Right atrium auricular region (tissue), 2 donors: ENCODE measurements at regions not wholly inside any gene's neighbourhood (a gene's known extent, or its start where the extent isn't known, plus 50 kb on each side); places are given as distances from the start of the nearest gene placed in this dataset.

Experiments used
- DNase-seq: peaks from one replicate; pipeline ENCODE4 v3.0.0-alpha.2; 2019; ENCODE audit warnings: low spot score
- H3K27ac ChIP-seq, 2 donors: fragments of 200-600 bp; sonication (generic); 1 replicate in 1 of 2; 2 replicates in 1 of 2; pipeline ENCODE4 v1.5.1; 2016 to 2019
- H3K27me3 ChIP-seq, 2 donors: fragments of 200-600 bp; sonication (generic); one replicate each; pipeline versions ENCODE4 v1.5.1 to v1.6.0; 2017 to 2019
- H3K36me3 ChIP-seq: fragments of 200-600 bp; sonication (generic); one replicate; pipeline ENCODE4 v1.5.1; 2016
- H3K4me1 ChIP-seq, 2 donors: fragments of 200-600 bp; sonication (generic); one replicate each; pipeline versions ENCODE4 v1.5.1 to v1.6.0; 2017 to 2019
- H3K4me3 ChIP-seq, 2 donors: fragments of 200-600 bp; sonication (generic); 1 replicate in 1 of 2; 2 replicates in 1 of 2; pipeline ENCODE4 v1.5.1; 2017 to 2019; ENCODE audit warnings: mild to moderate bottlenecking in 1 of 2, moderate library complexity in 1 of 2
- H3K9me3 ChIP-seq, 2 donors: fragments of 200-600 bp; sonication (generic); one replicate each; pipeline ENCODE4 v1.5.1; 2019
- TF ChIP-seq, protein P1 (sequence below), 2 donors: fragments of 200-600 bp; sonication (generic); IDR thresholded peaks; one replicate each; pipeline ENCODE4 v1.5.1; 2019; ENCODE audit warnings: antibody characterized with exemption in 2 of 2

DNA sequence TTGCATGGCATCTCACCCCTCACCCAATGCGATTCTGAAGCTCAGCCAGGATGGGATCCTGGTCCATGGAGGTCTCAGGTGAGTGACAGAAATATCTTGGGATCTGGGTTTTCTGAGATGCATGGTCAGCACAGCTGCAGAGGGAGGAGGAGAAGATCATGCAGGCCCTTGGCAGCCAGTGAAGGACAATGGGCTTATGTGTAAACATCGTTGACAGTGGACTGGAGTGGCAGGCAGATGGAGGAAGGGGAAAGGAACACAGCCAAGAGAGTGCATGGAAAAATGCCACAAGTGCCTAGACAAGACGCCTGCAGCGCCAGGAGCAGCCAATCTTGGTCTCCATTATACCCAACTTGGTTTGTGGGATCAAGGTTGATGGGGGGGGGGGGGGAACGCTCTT lies 347.9 kb downstream of the MCTP2 start:
- no peak for DNase-seq
- Histone ChIP-seq H3K27ac (no peak overlapping the region), H3K27me3 (no peaks in the 10 kb centered on the region), H3K4me1 (no peaks in the 10 kb centered on the region), H3K9me3 (no peaks in the 10 kb centered on the region), H3K4me3 (no peak overlapping the region), H3K36me3 (no peaks in the 10 kb centered on the region)
- TF ChIP-seq, protein P1, sequence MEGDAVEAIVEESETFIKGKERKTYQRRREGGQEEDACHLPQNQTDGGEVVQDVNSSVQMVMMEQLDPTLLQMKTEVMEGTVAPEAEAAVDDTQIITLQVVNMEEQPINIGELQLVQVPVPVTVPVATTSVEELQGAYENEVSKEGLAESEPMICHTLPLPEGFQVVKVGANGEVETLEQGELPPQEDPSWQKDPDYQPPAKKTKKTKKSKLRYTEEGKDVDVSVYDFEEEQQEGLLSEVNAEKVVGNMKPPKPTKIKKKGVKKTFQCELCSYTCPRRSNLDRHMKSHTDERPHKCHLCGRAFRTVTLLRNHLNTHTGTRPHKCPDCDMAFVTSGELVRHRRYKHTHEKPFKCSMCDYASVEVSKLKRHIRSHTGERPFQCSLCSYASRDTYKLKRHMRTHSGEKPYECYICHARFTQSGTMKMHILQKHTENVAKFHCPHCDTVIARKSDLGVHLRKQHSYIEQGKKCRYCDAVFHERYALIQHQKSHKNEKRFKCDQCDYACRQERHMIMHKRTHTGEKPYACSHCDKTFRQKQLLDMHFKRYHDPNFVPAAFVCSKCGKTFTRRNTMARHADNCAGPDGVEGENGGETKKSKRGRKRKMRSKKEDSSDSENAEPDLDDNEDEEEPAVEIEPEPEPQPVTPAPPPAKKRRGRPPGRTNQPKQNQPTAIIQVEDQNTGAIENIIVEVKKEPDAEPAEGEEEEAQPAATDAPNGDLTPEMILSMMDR (IDR thresholded peaks at IDR 0.05) = no peak

DNA sequence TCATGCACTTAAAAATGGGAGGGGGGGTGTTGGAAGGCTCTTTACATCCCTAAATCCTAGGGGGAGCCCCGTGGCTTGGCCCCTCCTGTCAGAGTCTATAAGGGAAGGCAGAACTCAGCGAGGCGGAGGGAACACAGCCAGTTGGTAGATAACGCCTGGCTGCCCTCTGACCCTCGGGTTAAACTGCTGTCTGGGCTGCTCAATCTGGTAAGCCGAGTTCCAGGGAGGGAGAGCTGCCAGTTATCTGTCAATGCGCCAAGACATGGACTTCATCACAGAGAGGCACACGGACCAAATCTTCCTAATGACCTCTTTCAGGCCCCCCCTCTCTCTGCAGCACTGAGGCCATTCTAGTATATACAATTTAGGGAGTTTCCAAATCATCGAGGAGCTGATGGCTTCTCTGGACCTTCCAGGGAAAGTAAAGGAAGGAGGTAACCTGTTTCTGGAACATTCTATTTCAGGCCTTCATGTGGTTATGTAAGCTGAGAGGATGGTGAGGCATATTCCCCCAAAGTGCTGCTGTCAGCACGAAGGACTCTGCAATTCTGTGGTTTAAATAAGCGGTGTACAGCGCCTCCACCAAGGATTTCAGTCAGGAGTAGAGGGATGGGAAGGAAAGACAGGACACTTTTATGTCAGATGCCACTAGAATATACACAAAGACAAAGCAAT lies 349.0 kb downstream of the MCTP2 start:
- no peaks in the 10 kb centered on the region for H3K36me3 ChIP-seq
- no peak overlapping the region for H3K4me3 ChIP-seq
- no peaks in the 10 kb centered on the region for H3K9me3 ChIP-seq
- no peak for DNase-seq
- H3K27ac ChIP-seq = no peak overlapping the region
- TF ChIP-seq, protein P1 (IDR thresholded peaks at IDR 0.05) = no peak
- H3K4me1 ChIP-seq = no peaks in the 10 kb centered on the region
- H3K27me3 ChIP-seq = no peaks in the 10 kb centered on the region

DNA sequence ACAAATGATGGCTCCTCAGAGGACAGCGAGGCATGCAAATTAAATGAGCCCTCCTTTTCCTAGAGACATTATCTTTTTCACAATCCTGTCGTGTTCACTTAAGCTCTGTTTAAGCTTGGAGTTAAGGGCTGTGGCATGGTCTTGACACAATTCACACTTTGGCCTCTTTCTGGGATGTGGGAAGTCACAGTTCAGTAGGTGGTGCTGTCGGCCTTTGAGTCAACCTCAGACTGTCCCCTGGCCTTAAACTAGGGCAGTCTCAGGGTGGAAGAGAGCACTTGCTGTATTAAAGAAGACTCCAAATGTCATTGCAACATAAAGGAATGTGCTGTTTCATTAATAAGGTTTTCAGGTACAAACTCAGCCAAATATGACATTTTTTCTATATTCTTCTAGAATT lies 351.0 kb downstream of the MCTP2 start:
- TF ChIP-seq, protein P1 (IDR thresholded peaks at IDR 0.05) = peak in 1 of 2 donors; percentile 52
- no peaks in the 10 kb centered on the region for H3K9me3 ChIP-seq
- H3K36me3 ChIP-seq = no peaks in the 10 kb centered on the region
- H3K27me3 ChIP-seq = no peaks in the 10 kb centered on the region
- no peaks in the 10 kb centered on the region for H3K4me1 ChIP-seq
- no peak for DNase-seq
- no peak overlapping the region for H3K27ac ChIP-seq
- H3K4me3 ChIP-seq = no peak overlapping the region

DNA sequence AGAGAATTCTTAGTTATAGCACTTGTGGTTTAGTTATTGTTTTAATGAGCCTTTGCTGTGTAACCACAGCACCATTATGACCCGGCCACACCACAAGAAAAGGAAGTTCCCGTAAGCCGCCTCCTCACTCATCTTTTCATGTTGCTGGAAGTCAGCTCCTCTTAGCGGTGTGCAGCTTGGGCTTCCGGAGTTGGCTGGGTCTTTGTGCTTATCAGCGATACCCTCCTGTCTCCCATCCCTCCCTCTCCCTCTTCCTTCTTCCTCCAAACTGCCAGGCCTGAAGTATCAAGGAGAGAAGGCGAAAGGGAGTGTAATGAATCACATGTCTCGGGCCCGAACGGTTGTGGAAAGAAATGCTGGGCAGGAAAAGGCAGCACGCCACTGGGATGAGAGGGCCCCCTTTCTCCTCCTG lies 353.5 kb downstream of the MCTP2 start:
- TF ChIP-seq, protein P1 (IDR thresholded peaks at IDR 0.05) = no peak
- H3K27me3 ChIP-seq = no peaks in the 10 kb centered on the region
- no peak overlapping the region for H3K27ac ChIP-seq

DNA sequence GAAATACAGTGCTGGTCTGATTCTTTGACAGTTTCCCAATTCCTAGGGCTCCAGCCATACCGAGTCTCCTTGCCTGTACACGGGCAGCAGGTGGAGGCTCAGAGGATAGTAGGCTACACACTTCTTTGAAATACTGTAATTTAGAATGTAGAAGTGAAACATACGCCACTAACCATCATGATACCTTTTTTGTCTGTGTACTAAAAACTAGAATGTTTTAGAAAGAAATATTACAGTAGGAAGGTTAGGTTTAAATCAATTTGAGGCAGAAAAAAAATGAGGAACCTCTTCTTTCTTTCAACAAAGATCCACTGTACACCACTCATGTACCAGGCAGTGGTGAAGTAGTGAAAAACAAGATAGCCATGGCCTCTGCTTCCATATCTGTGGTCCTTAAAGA lies 354.7 kb downstream of the MCTP2 start:
- no peak for DNase-seq
- Histone ChIP-seq H3K27ac (no peak overlapping the region), H3K9me3 (no peaks in the 10 kb centered on the region), H3K27me3 (no peaks in the 10 kb centered on the region), H3K4me3 (no peak overlapping the region), H3K36me3 (no peaks in the 10 kb centered on the region), H3K4me1 (no peaks in the 10 kb centered on the region)
- TF ChIP-seq, protein P1 (IDR thresholded peaks at IDR 0.05) = no peak

More for the DNA sequence above, 353.5 kb downstream of the MCTP2 start:
- no peaks in the 10 kb centered on the region for H3K9me3 ChIP-seq
- H3K4me3 ChIP-seq = no peak overlapping the region
- H3K4me1 ChIP-seq = no peaks in the 10 kb centered on the region
- no peaks in the 10 kb centered on the region for H3K36me3 ChIP-seq
- no peak for DNase-seq

DNA sequence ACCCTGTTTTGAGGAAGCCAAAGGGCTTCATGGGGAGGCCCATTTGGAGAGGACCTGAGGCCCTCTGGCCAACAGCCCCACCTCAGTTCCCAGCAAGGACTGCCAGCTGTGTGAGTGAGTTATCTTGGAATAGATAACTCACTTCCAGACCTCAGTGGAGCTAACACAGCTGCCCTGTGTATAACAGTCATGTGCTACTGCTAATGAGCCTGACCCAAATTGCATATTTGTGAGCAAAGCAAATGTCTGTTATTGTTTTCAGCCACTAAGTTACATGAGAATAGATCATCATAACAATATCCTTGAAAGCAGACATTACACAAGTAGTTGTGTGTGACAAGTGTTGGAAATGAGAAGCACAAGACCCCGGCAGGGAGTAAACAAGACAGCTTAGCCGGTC lies 355.8 kb downstream of the MCTP2 start:
- H3K27ac ChIP-seq = no peak overlapping the region
- no peak for DNase-seq
- H3K4me1 ChIP-seq = no peaks in the 10 kb centered on the region
- no peak overlapping the region for H3K4me3 ChIP-seq
- TF ChIP-seq, protein P1 (IDR thresholded peaks at IDR 0.05) = no peak
- no peaks in the 10 kb centered on the region for H3K9me3 ChIP-seq
- no peaks in the 10 kb centered on the region for H3K36me3 ChIP-seq
- no peaks in the 10 kb centered on the region for H3K27me3 ChIP-seq
